GM12874 (cell line): ENCODE measurements at regions not wholly inside any gene's neighbourhood (a gene's known extent, or its start where the extent isn't known, plus 50 kb on each side); places are given as distances from the start of the nearest gene placed in this dataset.

Source experiments
- CTCF ChIP-seq: IDR thresholded peaks from 2 replicates; pipeline ENCODE4 v1.5.1; 2011; ENCODE audit warnings: low read depth, mild to moderate bottlenecking, control low read depth, low read length, moderate library complexity; ENCODE audit not compliant: insufficient read depth

- TF ChIP-seq CTCF, result no peak
Measured at GRCh38 chr6:102686461-102686860, 1293.0 kb downstream of the GRIK2 start.

- TF ChIP-seq CTCF, result no peak
Measured at GRCh38 chr6:102680413-102680812, 1286.9 kb downstream of the GRIK2 start.

GRCh38 chr6:102679865-102680264, 1286.4 kb downstream of the GRIK2 start:
- TF ChIP-seq CTCF, result no peak

- TF ChIP-seq CTCF, result no peak
Measured at GRCh38 chr6:102677225-102677624, 1283.7 kb downstream of the GRIK2 start.

- no peak for TF ChIP-seq CTCF
Measured at GRCh38 chr6:102670735-102671134, 1277.2 kb downstream of the GRIK2 start.

GRCh38 chr6:102662851-102663250, 1269.3 kb downstream of the GRIK2 start:
- no peak for TF ChIP-seq CTCF

GRCh38 chr6:102660303-102660702, 1266.8 kb downstream of the GRIK2 start:
- TF ChIP-seq CTCF, result no peak

- no peak for TF ChIP-seq CTCF
Measured at GRCh38 chr6:102655823-102656222, 1262.3 kb downstream of the GRIK2 start.
